GM23248 (cell line): ENCODE measurements at regions not wholly inside any gene's neighbourhood (a gene's known extent, or its start where the extent isn't known, plus 50 kb on each side); places are given as distances from the start of the nearest gene placed in this dataset.

ENCODE experiments used
- DNase-seq: peaks from one replicate; pipeline ENCODE4 v3.0.0-alpha.2; 2015
- H2AFZ ChIP-seq: fragments of 200-600 bp; sonication (generic); 2 replicates; pipeline ENCODE4 v1.6.1; 2016; ENCODE audit warnings: antibody characterized with exemption
- H3F3A ChIP-seq: fragments of 200-600 bp; sonication (generic); 2 replicates; pipeline ENCODE4 v1.6.1; 2016; ENCODE audit warnings: mild to moderate bottlenecking, antibody characterized with exemption, mixed run types; ENCODE audit not compliant: insufficient read depth
- H3K27ac ChIP-seq: fragments of 200-600 bp; sonication (generic); 2 replicates; pipeline ENCODE4 v1.5.1; 2016; ENCODE audit warnings: mild to moderate bottlenecking
- H3K27me3 ChIP-seq: fragments of 200-600 bp; sonication (generic); replicated peaks from 2 replicates; pipeline ENCODE4 v1.6.1; 2016; ENCODE audit warnings: mild to moderate bottlenecking; ENCODE audit not compliant: insufficient read depth
- H3K36me3 ChIP-seq: fragments of 200-600 bp; sonication (generic); 2 replicates; pipeline ENCODE4 v1.6.1; 2016; ENCODE audit warnings: low read depth, mild to moderate bottlenecking
- H3K4me1 ChIP-seq: fragments of 200-600 bp; sonication (generic); 2 replicates; pipeline ENCODE4 v1.6.1; 2016; ENCODE audit warnings: mild to moderate bottlenecking; ENCODE audit not compliant: insufficient read depth
- H3K4me2 ChIP-seq: fragments of 200-600 bp; sonication (generic); one replicate; pipeline ENCODE4 v1.6.1; 2016; ENCODE audit warnings: mild to moderate bottlenecking; ENCODE audit not compliant: unreplicated experiment
- H3K4me3 ChIP-seq: fragments of 200-600 bp; sonication (generic); 2 replicates; pipeline ENCODE4 v1.5.1; 2016; ENCODE audit warnings: mild to moderate bottlenecking
- H3K79me2 ChIP-seq: fragments of 200-600 bp; sonication (generic); 2 replicates; pipeline ENCODE4 v1.6.1; 2016; ENCODE audit warnings: mild to moderate bottlenecking; ENCODE audit not compliant: insufficient read depth
- H3K9ac ChIP-seq: fragments of 200-600 bp; sonication (generic); 2 replicates; pipeline ENCODE4 v1.6.1; 2016; ENCODE audit warnings: mild to moderate bottlenecking
- H3K9me2 ChIP-seq: fragments of 200-600 bp; sonication (generic); 2 replicates; pipeline ENCODE4 v1.6.1; 2016; ENCODE audit warnings: mixed run types, mild to moderate bottlenecking, moderate library complexity; ENCODE audit not compliant: insufficient read depth
- H3K9me3 ChIP-seq: fragments of 200-600 bp; sonication (generic); one replicate; pipeline ENCODE4 v1.6.1; 2017; ENCODE audit warnings: low read depth
- H4K20me1 ChIP-seq: fragments of 200-600 bp; sonication (generic); 2 replicates; pipeline ENCODE4 v1.6.0; 2016; ENCODE audit not compliant: insufficient read depth
- EZH2 ChIP-seq: fragments of 200-600 bp; sonication (generic); IDR thresholded peaks from 2 replicates; pipeline ENCODE4 v1.6.1; 2018; ENCODE audit warnings: antibody characterized with exemption, mild to moderate bottlenecking; ENCODE audit not compliant: insufficient read depth, poor library complexity, severe bottlenecking
- EZH2phosphoT487 ChIP-seq: fragments of 200-600 bp; sonication (generic); IDR thresholded peaks from 2 replicates; pipeline ENCODE4 v1.6.1; 2018; ENCODE audit warnings: antibody characterized with exemption, moderate library complexity, mild to moderate bottlenecking, low read depth; ENCODE audit not compliant: insufficient read depth
- WGBS, 2 experiments: methylation state at CpG; one replicate each; pipeline ENCODE4 v1.1.6; 2015 to 2017; ENCODE audit warnings: low lambda C conversion rate in 2 of 2, low coverage in 1 of 2; ENCODE audit errors: missing lambda C conversion rate in 2 of 2; 5-methylcytosine and 5-hydroxymethylcytosine counted together
- in situ Hi-C: fragments of 300-500 bp; cut with MboI; formaldehyde crosslinking; loops from 2 replicates; pipeline ENCODE4 v1.15.0; 2020

DNA sequence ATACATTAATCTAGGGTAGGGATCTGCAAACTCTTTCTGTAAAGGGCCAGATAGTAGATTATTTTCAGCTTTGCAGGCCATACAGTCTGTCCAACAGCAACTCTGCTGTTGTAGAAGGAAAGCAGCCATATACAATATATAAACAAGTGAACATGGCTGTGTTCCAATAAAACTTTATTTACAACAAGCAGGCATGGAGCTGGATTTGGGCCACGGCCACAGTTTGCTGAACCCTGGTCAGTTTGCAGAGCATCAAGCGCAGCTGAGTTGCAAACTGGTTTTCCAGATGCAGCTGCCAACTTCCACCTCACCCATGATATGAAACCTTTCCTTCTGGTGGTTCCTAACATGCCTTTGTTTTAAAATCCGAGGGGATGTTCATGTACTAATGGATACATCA, 310.4 kb upstream of the NFE2L3 start:
- in situ Hi-C loops: no loop called here
- no peaks in the 10 kb centered on the region for H3K9me3 ChIP-seq
- H3K4me3 ChIP-seq: no peak overlapping the region
- 0 out of 2 replicates have a peak, but pooled peaks cover 4% of the 10 kb centered on the region for H3F3A ChIP-seq
- H3K27me3 ChIP-seq: no peaks in the 10 kb centered on the region
- H2AFZ ChIP-seq: no peak overlapping the region
- H3K79me2 ChIP-seq: no peaks in the 10 kb centered on the region
- no peak overlapping the region for H3K9ac ChIP-seq
- 91 to 95% methylated on average over 3 of the region's 3 CpGs for WGBS, 2 experiments
- peaks cover 17% of the 10 kb centered on the region for H3K4me1 ChIP-seq
- no peaks in the 10 kb centered on the region for H3K36me3 ChIP-seq
- no peaks in the 10 kb centered on the region for H3K9me2 ChIP-seq
- H3K4me2 ChIP-seq: no peak overlapping the region
- TF ChIP-seq EZH2phosphoT487 (no peak), EZH2 (no peak)
- no peak for DNase-seq
- H3K27ac ChIP-seq: no peak overlapping the region
- no peaks in the 10 kb centered on the region for H4K20me1 ChIP-seq

DNA sequence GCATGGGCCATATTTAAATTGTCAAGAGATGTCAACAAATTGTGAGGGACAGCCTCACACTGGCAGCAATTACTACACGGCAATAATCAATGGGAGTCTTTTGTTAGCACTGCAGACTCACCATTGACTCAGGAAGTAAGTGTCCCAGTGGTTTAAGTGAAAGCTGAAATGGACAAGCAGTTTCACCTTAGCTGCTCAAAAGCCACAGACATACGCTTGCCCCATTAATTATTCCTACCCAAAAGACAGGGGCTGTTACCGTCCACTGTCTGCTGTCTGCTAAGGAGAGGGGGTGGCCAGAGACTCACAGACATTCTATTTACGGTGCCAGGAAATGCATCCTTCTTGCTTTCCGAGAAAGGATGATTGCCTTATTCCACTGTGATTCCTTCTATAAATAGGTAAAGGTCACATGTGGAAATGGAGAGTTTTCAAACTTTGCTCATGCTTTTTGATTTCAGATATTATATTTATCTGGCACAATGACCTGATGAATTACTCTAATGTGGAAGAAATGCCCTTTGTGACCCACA, 309.7 kb upstream of the NFE2L3 start:
- 82 to 86% methylated on average over 5 of the region's 5 CpGs for WGBS, 2 experiments
- Histone ChIP-seq H3K4me1 (peaks cover 24% of the 10 kb centered on the region), H3K9me3 (no peaks in the 10 kb centered on the region), H4K20me1 (no peaks in the 10 kb centered on the region), H3F3A (peaks cover 11% of the 10 kb centered on the region; the same call in 1 of the 2 replicates), H3K27me3 (no peaks in the 10 kb centered on the region), H3K4me2 (no peak overlapping the region), H2AFZ (no peak overlapping the region), H3K9ac (no peak overlapping the region), H3K9me2 (no peaks in the 10 kb centered on the region), H3K79me2 (no peaks in the 10 kb centered on the region), H3K36me3 (no peaks in the 10 kb centered on the region), H3K27ac (no peak overlapping the region), H3K4me3 (no peak overlapping the region)
- TF ChIP-seq EZH2 (no peak), EZH2phosphoT487 (no peak)
- no peak for DNase-seq
- in situ Hi-C loops: no loop called here

DNA sequence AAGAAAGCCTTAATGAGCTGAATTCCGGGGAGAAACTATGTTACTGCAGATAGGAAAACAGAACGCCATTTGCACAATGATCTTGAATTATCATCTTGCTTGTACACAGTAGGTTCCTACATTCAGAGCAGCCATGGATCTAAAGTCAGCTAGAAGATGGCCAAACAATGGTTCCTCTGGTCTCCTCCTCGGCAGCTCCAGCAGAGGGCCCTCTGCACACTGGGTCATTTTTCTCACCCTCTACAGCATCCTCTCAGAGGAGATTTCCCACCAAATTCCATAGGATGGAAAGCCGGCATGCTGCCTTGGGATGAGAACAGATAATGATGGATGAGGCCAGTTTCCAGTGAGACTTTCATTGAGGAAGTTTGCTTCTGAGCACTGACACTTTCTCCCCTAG, 308.5 kb upstream of the NFE2L3 start:
- in situ Hi-C loops: no loop called here
- Histone ChIP-seq H3K9me3 (no peaks in the 10 kb centered on the region), H3K4me3 (no peak overlapping the region), H3K27ac (no peak overlapping the region), H4K20me1 (no peaks in the 10 kb centered on the region), H3K36me3 (no peaks in the 10 kb centered on the region), H3K9ac (no peak overlapping the region), H2AFZ (no peak overlapping the region), H3K4me2 (no peak overlapping the region), H3K27me3 (no peaks in the 10 kb centered on the region), H3K4me1 (peaks cover 36% of the 10 kb centered on the region), H3F3A (peaks cover 20% of the 10 kb centered on the region; the same call in 1 of the 2 replicates), H3K79me2 (no peaks in the 10 kb centered on the region), H3K9me2 (no peaks in the 10 kb centered on the region)
- WGBS, 2 experiments: 88 to 91% methylated on average over 4 of the region's 4 CpGs
- TF ChIP-seq EZH2phosphoT487 (no peak), EZH2 (no peak)
- no peak for DNase-seq

DNA sequence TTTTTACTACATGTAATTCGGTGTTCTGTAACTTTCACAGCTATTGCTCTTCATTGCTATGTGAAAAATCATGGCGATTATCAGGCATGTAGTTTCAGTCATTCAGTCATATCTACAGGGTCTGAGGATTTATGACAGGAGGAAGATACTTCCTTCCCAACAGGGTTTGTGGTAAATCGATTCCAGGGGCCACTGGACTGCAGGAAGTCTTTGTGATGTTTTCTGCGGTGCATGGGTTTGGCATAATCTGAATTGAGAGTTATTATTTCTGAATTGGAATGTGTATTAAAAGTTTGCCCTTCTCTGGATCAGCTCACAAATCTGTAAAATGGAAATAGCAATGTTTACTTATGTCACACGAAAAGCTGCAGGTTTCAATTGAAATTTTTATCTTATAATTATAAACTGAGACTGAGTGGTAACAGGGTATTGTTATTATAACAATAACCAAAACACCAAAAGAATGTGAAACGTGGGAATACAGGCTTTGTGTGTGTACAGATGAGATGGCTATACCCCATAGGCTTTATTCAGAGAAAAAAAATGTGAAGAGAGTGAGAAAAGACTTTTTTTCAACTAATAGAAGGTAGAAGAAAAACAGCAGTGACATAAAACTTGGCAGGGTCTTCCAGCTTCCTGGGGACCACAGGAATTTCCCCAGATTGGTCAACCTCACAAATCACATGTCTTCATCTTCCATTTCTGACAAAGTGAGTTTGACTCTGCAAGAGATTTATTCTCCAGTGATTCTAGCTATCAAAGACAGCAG, 307.7 kb upstream of the NFE2L3 start:
- no peaks in the 10 kb centered on the region for H4K20me1 ChIP-seq
- no peaks in the 10 kb centered on the region for H3K9me3 ChIP-seq
- no peak for TF ChIP-seq EZH2phosphoT487
- TF ChIP-seq EZH2: no peak
- H3K4me2 ChIP-seq: peak overlapping the region; percentile 5
- no peaks in the 10 kb centered on the region for H3K79me2 ChIP-seq
- H3K9ac ChIP-seq: no peak overlapping the region
- H3K4me1 ChIP-seq: peaks cover 44% of the 10 kb centered on the region
- WGBS, 2 experiments: 61 to 63% methylated on average over 6 of the region's 6 CpGs
- no peak overlapping the region; the same call in 1 of the 2 replicates for H3K27ac ChIP-seq
- no peaks in the 10 kb centered on the region for H3K36me3 ChIP-seq
- in situ Hi-C loops: no loop called here
- no peak overlapping the region for H2AFZ ChIP-seq
- no peaks in the 10 kb centered on the region for H3K27me3 ChIP-seq
- no peaks in the 10 kb centered on the region for H3K9me2 ChIP-seq
- DNase-seq: peak; percentile 33
- H3F3A ChIP-seq: peaks cover 28% of the 10 kb centered on the region
- H3K4me3 ChIP-seq: no peak overlapping the region
